Endodermal cell (in vitro differentiated cells): ENCODE measurements at regions not wholly inside any gene's neighbourhood (a gene's known extent, or its start where the extent isn't known, plus 50 kb on each side); places are given as distances from the start of the nearest gene placed in this dataset.
"Not testable (repeated sequence)": the region's sequence is repeated elsewhere in the genome, so short reads cannot be mapped to it uniquely, and the experiment has no call there.

Experiments
- DNase-seq: peaks from one replicate; pipeline ENCODE4 v3.0.0-alpha.2; 2017
- H3K27ac ChIP-seq: 2 replicates; pipeline ENCODE4 v1.5.1; 2013; ENCODE audit warnings: mild to moderate bottlenecking, low read depth, low read length, moderate library complexity
- H3K27me3 ChIP-seq: 2 replicates; pipeline ENCODE4 v1.6.1; 2013; ENCODE audit warnings: mild to moderate bottlenecking, low read length, moderate library complexity; ENCODE audit not compliant: insufficient read depth, control insufficient read depth, poor library complexity, severe bottlenecking
- H3K36me3 ChIP-seq: 2 replicates; pipeline ENCODE4 v1.7.0; 2013; ENCODE audit warnings: mild to moderate bottlenecking, low read length, moderate library complexity; ENCODE audit not compliant: control insufficient read depth, insufficient read depth
- H3K4me1 ChIP-seq: one replicate; pipeline ENCODE4 v1.7.0; 2013; ENCODE audit warnings: low read length; ENCODE audit not compliant: control insufficient read depth, insufficient read depth
- H3K4me3 ChIP-seq: 2 replicates; pipeline ENCODE4 v1.5.1; 2013; ENCODE audit warnings: mild to moderate bottlenecking, low read length, moderate library complexity
- H3K9ac ChIP-seq: 2 replicates; pipeline ENCODE4 v1.6.1; 2013; ENCODE audit warnings: mild to moderate bottlenecking, low read length, moderate library complexity; ENCODE audit not compliant: poor library complexity, severe bottlenecking; ENCODE audit errors: extremely low read depth
- H3K9me3 ChIP-seq: 2 replicates; pipeline ENCODE4 v1.6.1; 2013; ENCODE audit warnings: mild to moderate bottlenecking, low read length, moderate library complexity; ENCODE audit not compliant: control insufficient read depth
- H3K27ac Mint-ChIP-seq: 2 replicates; pipeline ENCODE4 v1.8.0; 2020; ENCODE audit warnings: mixed read lengths
- H3K27me3 Mint-ChIP-seq: 2 replicates; pipeline ENCODE4 v1.8.0; 2021; ENCODE audit warnings: mild to moderate bottlenecking, mixed read lengths; ENCODE audit not compliant: insufficient read depth
- H3K36me3 Mint-ChIP-seq: 2 replicates; pipeline ENCODE4 v1.8.0; 2020; ENCODE audit warnings: low read depth, mixed read lengths
- H3K4me1 Mint-ChIP-seq: 2 replicates; pipeline ENCODE4 v1.8.0; 2020; ENCODE audit warnings: mixed read lengths
- H3K4me3 Mint-ChIP-seq: 2 replicates; pipeline ENCODE4 v1.8.0; 2020; ENCODE audit warnings: mild to moderate bottlenecking, moderate library complexity, mixed read lengths
- H3K9me3 Mint-ChIP-seq: 2 replicates; pipeline ENCODE4 v1.8.0; 2020; ENCODE audit warnings: mild to moderate bottlenecking, mixed read lengths
- CTCF ChIP-seq: fragments of 200-600 bp; sonication (generic); conservative IDR thresholded peaks from 2 replicates; pipeline ENCODE4 v1.5.0; 2021; ENCODE audit warnings: antibody characterized with exemption, mild to moderate bottlenecking
- WGBS, 2 experiments: methylation state at CpG; one replicate each; pipeline versions ENCODE4 v1.1.5 to v1.1.7; 2013; ENCODE audit warnings: missing lambda C conversion rate in 2 of 2, mixed read lengths in 1 of 2; ENCODE audit not compliant: insufficient coverage in 1 of 2, insufficient read length in 1 of 2; 5-methylcytosine and 5-hydroxymethylcytosine counted together

GRCh38 chr6:134619077-134619476, 301.2 kb upstream of the SGK1 start:
- H3K4me3 Mint-ChIP-seq, result no peak overlapping the region
- H3K9me3 ChIP-seq, result no peaks in the 10 kb centered on the region
- no peak overlapping the region for H3K27ac ChIP-seq
- H3K9ac ChIP-seq, result no peak overlapping the region
- no peaks in the 10 kb centered on the region for H3K36me3 ChIP-seq
- DNase-seq, result no peak
- peaks cover 21% of the 10 kb centered on the region for H3K4me1 Mint-ChIP-seq
- H3K27me3 Mint-ChIP-seq, result peaks cover 1% of the 10 kb centered on the region
- H3K27ac Mint-ChIP-seq, result no peak overlapping the region
- WGBS, 2 experiments, result 94 to 95% methylated on average over 4 to 5 of the region's 5 CpGs
- peaks cover 10% of the 10 kb centered on the region for H3K4me1 ChIP-seq
- no peaks in the 10 kb centered on the region for H3K9me3 Mint-ChIP-seq
- H3K27me3 ChIP-seq, result peaks cover 19% of the 10 kb centered on the region
- no peak overlapping the region for H3K4me3 ChIP-seq
- H3K36me3 Mint-ChIP-seq, result no peaks in the 10 kb centered on the region
- no peak for TF ChIP-seq CTCF

- H3K4me3 ChIP-seq, result no peak overlapping the region
- no peaks in the 10 kb centered on the region for H3K27me3 ChIP-seq
- Mint-ChIP-seq H3K9me3 (no peaks in the 10 kb centered on the region), H3K27ac (no peak overlapping the region), H3K4me3 (no peak overlapping the region), H3K27me3 (peaks cover 1% of the 10 kb centered on the region), H3K36me3 (no peaks in the 10 kb centered on the region), H3K4me1 (peaks cover 4% of the 10 kb centered on the region)
- H3K9ac ChIP-seq, result no peak overlapping the region
- H3K9me3 ChIP-seq, result peaks cover 6% of the 10 kb centered on the region
- WGBS, 2 experiments, result 92 to 95% methylated on average over 2 to 5 of the region's 5 CpGs
- no peak for DNase-seq
- no peak overlapping the region for H3K27ac ChIP-seq
- TF ChIP-seq CTCF, result no peak
- no peaks in the 10 kb centered on the region for H3K36me3 ChIP-seq
- no peaks in the 10 kb centered on the region for H3K4me1 ChIP-seq
Measured at GRCh38 chr6:134614606-134615485, 296.9 kb upstream of the SGK1 start.

- WGBS, 2 experiments, result 100% methylated on average over 1 of the region's 1 CpG; no CpG with 5 or more reads in 1 of the 2 experiments
- not testable (repeated sequence) for H3K9me3 Mint-ChIP-seq, H3K4me1 ChIP-seq, DNase-seq, H3K4me3 ChIP-seq, H3K27me3 Mint-ChIP-seq, H3K27me3 ChIP-seq, H3K9me3 ChIP-seq, H3K36me3 ChIP-seq, H3K36me3 Mint-ChIP-seq, H3K9ac ChIP-seq, H3K27ac ChIP-seq, H3K27ac Mint-ChIP-seq, H3K4me3 Mint-ChIP-seq, H3K4me1 Mint-ChIP-seq
Measured at GRCh38 chr6:134612128-134612527, 294.2 kb upstream of the SGK1 start.
